ENCODE measurements at regions not wholly inside any gene's neighbourhood (a gene's known extent, or its start where the extent isn't known, plus 50 kb on each side); places are given as distances from the start of the nearest gene placed in this dataset.
"Not testable (repeated sequence)": the region's sequence is repeated elsewhere in the genome, so short reads cannot be mapped to it uniquely, and the experiment has no call there.

DNA sequence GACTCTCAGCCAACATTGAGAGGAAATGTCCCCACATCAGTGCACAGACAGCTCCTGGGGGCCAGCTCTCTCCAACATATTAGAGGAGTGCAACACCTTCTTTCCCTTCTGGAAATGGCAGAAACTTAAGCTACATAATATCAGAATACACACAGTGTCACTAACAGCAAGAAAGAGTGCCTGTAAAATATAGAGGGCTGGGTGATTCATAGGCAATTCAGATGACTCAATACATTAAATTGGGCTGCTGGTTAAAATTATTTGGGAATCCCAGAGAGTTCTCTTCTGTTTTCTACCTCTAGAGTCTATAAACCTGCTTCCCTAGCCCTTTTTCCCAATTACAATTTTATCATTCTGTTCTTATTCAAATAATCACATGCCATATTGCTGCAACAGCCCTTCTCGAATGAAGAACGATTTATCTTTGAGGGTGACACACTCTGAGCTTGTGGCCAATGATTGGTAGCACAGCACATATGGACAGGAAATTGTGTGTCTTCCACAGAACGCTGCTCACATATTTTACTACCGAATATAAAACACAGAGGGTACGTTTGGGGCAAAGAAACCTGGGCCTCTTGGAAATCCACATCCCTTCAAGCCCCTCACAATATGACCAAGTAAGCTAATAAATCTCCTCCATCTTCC, 381.2 kb downstream of the MBD2 start:
- TF ChIP-seq EZH2 (IDR thresholded peaks at IDR 0.05; ENCODE audit: low read length, unreplicated experiment) = no peak
- TF ChIP-seq EZH2phosphoT487 (IDR thresholded peaks at IDR 0.05; ENCODE audit: borderline replicate concordance, low read length) = no peak
- TF ChIP-seq, protein P1, sequence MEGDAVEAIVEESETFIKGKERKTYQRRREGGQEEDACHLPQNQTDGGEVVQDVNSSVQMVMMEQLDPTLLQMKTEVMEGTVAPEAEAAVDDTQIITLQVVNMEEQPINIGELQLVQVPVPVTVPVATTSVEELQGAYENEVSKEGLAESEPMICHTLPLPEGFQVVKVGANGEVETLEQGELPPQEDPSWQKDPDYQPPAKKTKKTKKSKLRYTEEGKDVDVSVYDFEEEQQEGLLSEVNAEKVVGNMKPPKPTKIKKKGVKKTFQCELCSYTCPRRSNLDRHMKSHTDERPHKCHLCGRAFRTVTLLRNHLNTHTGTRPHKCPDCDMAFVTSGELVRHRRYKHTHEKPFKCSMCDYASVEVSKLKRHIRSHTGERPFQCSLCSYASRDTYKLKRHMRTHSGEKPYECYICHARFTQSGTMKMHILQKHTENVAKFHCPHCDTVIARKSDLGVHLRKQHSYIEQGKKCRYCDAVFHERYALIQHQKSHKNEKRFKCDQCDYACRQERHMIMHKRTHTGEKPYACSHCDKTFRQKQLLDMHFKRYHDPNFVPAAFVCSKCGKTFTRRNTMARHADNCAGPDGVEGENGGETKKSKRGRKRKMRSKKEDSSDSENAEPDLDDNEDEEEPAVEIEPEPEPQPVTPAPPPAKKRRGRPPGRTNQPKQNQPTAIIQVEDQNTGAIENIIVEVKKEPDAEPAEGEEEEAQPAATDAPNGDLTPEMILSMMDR (conservative IDR thresholded peaks at IDR 0.05; ENCODE audit: low read depth, low read length) = no peak
- Histone ChIP-seq H3F3A (ENCODE audit: low read length, unreplicated experiment) (no peaks in the 10 kb centered on the region), H3K9ac (ENCODE audit: low read length) (no peak overlapping the region), H3K36me3 (ENCODE audit: low read depth, low read length) (no peaks in the 10 kb centered on the region), H3K4me1 (ENCODE audit: insufficient read depth, low read length) (peaks cover 19% of the 10 kb centered on the region), H3K79me2 (ENCODE audit: low read length) (no peaks in the 10 kb centered on the region), H2AFZ (ENCODE audit: low read length) (no peak overlapping the region), H3K27ac (ENCODE audit: low read length) (peak overlapping the region; percentile 35), H3K9me2 (replicated peaks; ENCODE audit: low read length) (no peaks in the 10 kb centered on the region), H4K20me1 (ENCODE audit: low read length) (no peaks in the 10 kb centered on the region), H3K4me2 (ENCODE audit: low read length) (peak overlapping the region; percentile 14; the same call in 1 of the 2 replicates), H3K27me3 (ENCODE audit: low read length) (no peaks in the 10 kb centered on the region), H3K4me3 (ENCODE audit: low read length) (no peak overlapping the region), H3K9me3 (ENCODE audit: low read length) (no peaks in the 10 kb centered on the region; the same call in 1 of the 2 replicates)
- peak; percentile 88 for ATAC-seq
- ChIA-PET CTCF (interaction anchor here (0.8 kb wide), 1 partner anchor 144 kb away, joined by 3 read pairs; no protein-coding TSS in a partner anchor), POLR2A (ENCODE audit: unreplicated experiment) (no interaction called here)
- intact Hi-C loops (cut with micrococcal nuclease) = loop anchor here (5.0 kb wide), 1 partner anchor 96 kb away; no protein-coding TSS in a partner anchor
- no TSS peak for BruUV-seq (replicated peaks)
- peak; percentile 58 for DNase-seq

DNA sequence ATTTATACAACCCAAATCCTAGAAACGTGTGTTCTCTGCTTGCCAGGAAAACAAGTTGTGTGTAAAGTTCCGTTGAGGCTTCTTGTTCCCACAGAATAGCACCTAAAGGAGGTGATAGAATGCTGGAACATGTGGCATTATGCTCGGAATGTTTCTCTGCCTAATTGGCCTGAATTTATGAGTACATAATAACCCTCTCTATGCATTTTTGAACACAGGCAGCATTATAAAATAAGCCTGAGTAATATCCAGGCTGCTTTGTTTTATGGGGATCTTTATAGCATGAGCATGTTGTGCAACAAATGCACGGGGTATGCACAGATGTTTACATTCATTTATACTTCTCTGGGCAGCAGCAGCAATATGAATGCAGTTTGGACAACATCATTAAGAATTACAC, 385.7 kb downstream of the MBD2 start:
- BruUV-seq (replicated peaks) = no TSS peak
- H3K4me2 ChIP-seq (ENCODE audit: low read length) = peak overlapping the region; percentile 18; the same call in 1 of the 2 replicates
- DNase-seq (peak; percentile 22), ATAC-seq (peak; percentile 67)
- H3K79me2 ChIP-seq (ENCODE audit: low read length) = no peaks in the 10 kb centered on the region
- TF ChIP-seq EZH2 (IDR thresholded peaks at IDR 0.05; ENCODE audit: low read length, unreplicated experiment) (no peak), EZH2phosphoT487 (IDR thresholded peaks at IDR 0.05; ENCODE audit: borderline replicate concordance, low read length) (no peak)
- TF ChIP-seq, protein P1 (conservative IDR thresholded peaks at IDR 0.05; ENCODE audit: low read depth, low read length) = no peak
- no peaks in the 10 kb centered on the region for H3K36me3 ChIP-seq (ENCODE audit: low read depth, low read length)
- H3F3A ChIP-seq (ENCODE audit: low read length, unreplicated experiment) = no peaks in the 10 kb centered on the region
- no peak overlapping the region for H3K9ac ChIP-seq (ENCODE audit: low read length)
- H4K20me1 ChIP-seq (ENCODE audit: low read length) = no peaks in the 10 kb centered on the region
- H3K4me1 ChIP-seq (ENCODE audit: insufficient read depth, low read length) = peaks cover 17% of the 10 kb centered on the region
- H3K9me3 ChIP-seq (ENCODE audit: low read length) = no peaks in the 10 kb centered on the region
- ChIA-PET POLR2A (ENCODE audit: unreplicated experiment) (no interaction called here), CTCF (no interaction called here)
- no peak overlapping the region for H3K4me3 ChIP-seq (ENCODE audit: low read length)
- no peaks in the 10 kb centered on the region for H3K9me2 ChIP-seq (replicated peaks; ENCODE audit: low read length)
- no peak overlapping the region for H3K27ac ChIP-seq (ENCODE audit: low read length)
- peak overlapping the region; percentile 46; the same call in 1 of the 2 replicates for H2AFZ ChIP-seq (ENCODE audit: low read length)
- no peaks in the 10 kb centered on the region for H3K27me3 ChIP-seq (ENCODE audit: low read length)
- intact Hi-C loops (cut with micrococcal nuclease) = loop anchor here (5.0 kb wide), 1 partner anchor 41 kb away; no protein-coding TSS in a partner anchor

DNA sequence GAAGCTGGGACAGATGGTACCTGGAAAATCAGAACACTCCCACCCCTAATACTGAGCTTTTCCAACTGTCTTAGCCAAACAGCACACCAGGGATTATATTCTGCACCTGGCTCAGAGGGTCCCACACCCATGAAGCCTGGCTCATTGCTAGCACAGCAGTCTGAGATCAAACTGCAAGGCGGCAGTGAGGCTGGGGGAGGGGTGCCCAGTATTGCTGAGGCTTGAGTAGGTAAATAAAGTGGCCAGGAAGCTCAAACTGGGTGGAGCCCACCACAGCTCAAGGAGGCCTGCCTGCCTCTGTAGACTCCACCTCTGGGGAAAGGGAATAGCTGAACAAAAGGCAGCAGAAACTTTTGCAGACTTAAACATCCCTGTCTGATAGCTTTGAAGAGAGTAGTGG, 403.3 kb downstream of the MBD2 start:
- ATAC-seq; DNase-seq; H3K4me2 ChIP-seq (ENCODE audit: low read length); H3K4me1 ChIP-seq (ENCODE audit: insufficient read depth, low read length); H2AFZ ChIP-seq (ENCODE audit: low read length); H3K9me2 ChIP-seq (replicated peaks; ENCODE audit: low read length); POLR2A ChIA-PET (ENCODE audit: unreplicated experiment); BruUV-seq (replicated peaks); H3K9me3 ChIP-seq (ENCODE audit: low read length); H3K36me3 ChIP-seq (ENCODE audit: low read depth, low read length); H3K9ac ChIP-seq (ENCODE audit: low read length); H3K4me3 ChIP-seq (ENCODE audit: low read length); CTCF ChIA-PET; intact Hi-C loops (cut with micrococcal nuclease); H4K20me1 ChIP-seq (ENCODE audit: low read length); H3K79me2 ChIP-seq (ENCODE audit: low read length); H3F3A ChIP-seq (ENCODE audit: low read length, unreplicated experiment); H3K27ac ChIP-seq (ENCODE audit: low read length): not testable (repeated sequence)
- peaks cover 14% of the 10 kb centered on the region; the same call in 1 of the 2 replicates for H3K27me3 ChIP-seq (ENCODE audit: low read length)

Measured in PC-3 (cell line).